HK-2 (cell line): ENCODE measurements at regions not wholly inside any gene's neighbourhood (a gene's known extent, or its start where the extent isn't known, plus 50 kb on each side); places are given as distances from the start of the nearest gene placed in this dataset.
"Not testable (repeated sequence)": the region's sequence is repeated elsewhere in the genome, so short reads cannot be mapped to it uniquely, and the experiment has no call there.

ENCODE experiments used
- DNase-seq: peaks from one replicate; pipeline ENCODE4 v3.0.0-alpha.2; 2018; ENCODE audit not compliant: unreplicated experiment

DNA sequence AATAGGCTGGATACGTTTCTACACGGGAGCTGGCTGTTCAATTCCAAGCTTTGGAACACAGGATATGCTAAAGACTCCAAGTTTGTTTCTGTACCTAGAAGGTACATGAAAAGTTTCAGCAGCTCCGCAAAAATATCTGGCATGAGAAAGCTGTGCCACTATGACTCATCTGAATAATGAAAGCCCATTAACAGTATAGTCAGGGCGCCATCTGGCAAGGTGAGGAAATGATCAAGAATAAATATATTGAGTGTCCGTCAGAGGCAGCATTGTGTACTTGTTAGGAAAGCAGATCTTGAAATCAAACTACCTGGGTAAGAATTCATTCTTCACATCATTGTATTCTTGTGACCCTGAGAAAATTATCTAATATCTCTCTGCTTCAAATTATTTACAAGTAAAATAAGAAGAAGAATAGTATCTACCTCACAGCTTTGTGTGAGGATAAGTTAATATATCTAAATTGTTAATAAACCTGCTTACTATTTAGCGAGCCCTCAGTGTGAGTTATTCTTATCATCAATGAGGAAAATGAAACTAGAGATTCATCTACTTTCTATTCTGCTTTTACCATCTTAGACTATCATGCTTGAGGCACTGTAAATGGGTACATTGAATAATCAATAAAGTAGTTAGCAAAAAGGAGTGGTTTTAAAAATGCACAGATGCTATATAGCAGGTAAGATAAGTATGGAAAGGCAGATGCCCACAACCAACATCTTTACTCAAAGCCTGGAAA is 53.5 kb downstream of the FSCB start:
- no peak for DNase-seq

- DNase-seq, result not testable (repeated sequence)
Observed at GRCh38 chr14:44450232-44450631, 56.9 kb downstream of the FSCB start.

GRCh38 chr14:44449680-44450079 is 57.4 kb downstream of the FSCB start:
- DNase-seq, result no peak

- DNase-seq, result no peak
Observed at GRCh38 chr14:44448951-44449358, 58.1 kb downstream of the FSCB start.

GRCh38 chr14:44446965-44447364 is 60.1 kb downstream of the FSCB start:
- DNase-seq, result no peak

DNA sequence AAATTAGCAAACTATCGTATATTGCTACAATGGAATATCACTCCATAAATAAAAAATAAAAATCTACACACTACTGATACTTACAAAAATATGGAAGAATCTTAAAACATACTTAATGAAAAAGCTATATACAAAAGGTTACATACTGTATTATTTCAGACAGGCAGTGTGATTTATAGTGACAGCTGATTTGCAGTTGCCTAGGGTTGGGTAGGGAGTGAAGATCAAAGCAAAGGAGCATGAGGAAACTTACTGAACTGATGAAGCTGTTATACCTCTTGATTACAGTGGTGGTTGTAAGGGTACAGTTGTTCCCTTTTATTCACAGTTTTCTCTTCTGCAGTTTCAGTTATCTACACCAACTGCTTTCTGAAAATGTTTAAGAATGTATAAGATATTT is 62.6 kb downstream of the FSCB start:
- DNase-seq, result no peak

- DNase-seq, result no peak
Observed at GRCh38 chr14:44438936-44439335, 68.1 kb downstream of the FSCB start.

DNA sequence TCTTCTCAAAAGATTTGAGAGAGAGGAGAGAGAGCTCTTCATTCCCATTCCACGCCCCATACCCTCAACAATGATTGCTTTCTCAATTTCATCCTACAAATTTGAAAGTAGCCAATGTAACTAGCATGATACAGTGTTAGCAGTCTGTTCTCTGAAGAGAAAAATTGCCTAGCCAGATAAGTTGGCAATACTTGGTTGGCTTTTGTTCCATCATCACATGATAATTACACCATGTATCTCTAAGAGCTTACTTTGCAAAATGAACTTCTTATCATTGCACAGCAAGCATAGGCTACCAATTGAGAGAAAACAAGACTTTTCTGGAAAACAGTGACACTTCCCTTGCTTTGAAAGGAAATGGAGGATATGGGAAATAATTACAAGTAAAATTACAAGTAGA is 68.9 kb downstream of the FSCB start:
- no peak for DNase-seq

DNA sequence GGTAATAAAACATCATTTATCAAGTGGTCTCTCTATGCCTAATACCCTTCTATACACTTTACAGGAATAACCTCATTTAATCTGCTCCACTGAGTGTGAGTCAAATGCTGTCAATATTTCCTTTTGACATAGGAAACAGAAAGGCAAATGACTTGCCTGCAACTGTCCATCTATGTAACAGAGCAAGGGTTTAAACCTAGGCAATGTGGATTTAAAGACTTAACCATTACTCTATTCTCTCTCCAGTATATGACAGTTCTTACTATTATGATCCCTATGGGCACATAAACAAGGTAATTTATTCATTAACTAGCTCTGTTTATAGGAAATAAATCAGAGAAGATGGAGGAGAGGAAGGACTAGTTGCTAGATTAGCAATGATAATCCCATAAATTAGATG is 70.6 kb downstream of the FSCB start:
- DNase-seq, result no peak

DNA sequence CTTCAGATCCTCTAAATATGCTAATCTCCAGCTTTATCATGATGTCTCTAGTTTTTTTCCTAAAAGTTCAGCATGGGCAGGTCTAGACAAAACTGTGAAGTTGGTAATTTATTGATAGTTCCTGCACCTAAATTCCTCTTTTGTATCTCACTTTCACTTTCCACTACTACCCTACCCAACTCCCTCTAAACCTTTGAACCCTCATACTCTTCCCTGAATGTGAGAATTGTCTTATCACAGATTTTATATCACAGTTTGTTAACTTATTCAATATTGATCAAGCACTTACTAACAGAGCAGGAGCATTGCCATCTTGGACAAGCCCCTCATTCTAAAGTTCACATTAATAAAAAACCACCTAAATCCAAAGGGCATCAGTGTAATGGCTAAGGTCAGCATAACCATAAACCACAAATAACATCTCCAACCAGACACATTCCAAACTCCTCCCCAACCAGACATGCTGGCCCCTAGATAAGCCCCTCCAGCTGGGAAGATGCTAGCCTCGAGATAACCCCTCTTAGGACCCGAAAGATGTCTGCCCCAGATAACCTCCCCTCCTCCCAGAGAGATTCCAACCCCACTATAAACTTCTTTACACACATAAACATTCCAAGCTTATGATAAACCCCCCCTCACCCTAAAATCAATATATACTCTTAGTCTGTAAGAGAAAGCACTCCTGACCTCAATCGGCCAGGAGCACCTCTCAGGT is 78.7 kb downstream of the FSCB start:
- DNase-seq, result no peak

DNA sequence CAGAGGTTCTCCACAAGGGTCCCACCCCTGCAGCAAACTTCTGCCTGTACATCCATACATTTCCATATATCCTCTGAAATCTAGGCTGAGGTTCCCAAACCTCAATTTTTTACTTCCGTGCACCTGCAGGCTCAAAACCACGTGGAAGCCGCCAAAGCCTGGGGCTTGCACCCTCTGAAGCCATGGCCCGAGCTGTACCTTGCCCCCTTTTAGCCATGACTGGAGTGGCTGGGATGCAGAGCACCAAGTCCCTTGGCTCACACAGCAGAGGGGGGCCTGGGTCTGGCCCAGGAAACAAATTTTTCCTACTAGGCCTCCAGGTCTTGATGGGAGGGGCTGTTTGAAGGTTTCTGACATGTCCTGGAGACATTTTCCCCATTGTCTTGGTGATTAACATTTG is 84.4 kb downstream of the FSCB start:
- no peak for DNase-seq

- DNase-seq, result no peak
Observed at GRCh38 chr14:44420226-44420625, 86.9 kb downstream of the FSCB start.

GRCh38 chr14:44418856-44419255 is 88.2 kb downstream of the FSCB start:
- DNase-seq, result no peak

- DNase-seq, result no peak
Observed at GRCh38 chr14:44417809-44418208, 89.3 kb downstream of the FSCB start.

DNA sequence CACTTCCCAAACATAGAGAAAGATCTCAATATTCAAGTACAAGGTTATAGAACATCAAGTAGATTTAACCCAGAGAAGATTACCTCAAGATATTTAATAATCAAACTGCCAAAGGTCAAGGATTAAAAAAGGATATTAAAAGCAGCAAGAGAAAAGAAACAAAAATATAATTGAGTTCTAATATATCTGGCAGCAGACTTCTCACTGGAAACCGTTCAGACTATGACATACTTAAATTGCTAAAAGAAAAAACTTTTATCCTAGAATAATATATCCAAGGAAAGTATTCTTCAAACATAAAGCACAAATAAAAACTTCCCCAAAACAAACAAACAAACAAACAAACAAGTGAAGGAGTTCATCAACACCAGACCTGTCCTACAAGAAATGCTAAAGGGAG is 92.4 kb downstream of the FSCB start:
- DNase-seq, result no peak

DNA sequence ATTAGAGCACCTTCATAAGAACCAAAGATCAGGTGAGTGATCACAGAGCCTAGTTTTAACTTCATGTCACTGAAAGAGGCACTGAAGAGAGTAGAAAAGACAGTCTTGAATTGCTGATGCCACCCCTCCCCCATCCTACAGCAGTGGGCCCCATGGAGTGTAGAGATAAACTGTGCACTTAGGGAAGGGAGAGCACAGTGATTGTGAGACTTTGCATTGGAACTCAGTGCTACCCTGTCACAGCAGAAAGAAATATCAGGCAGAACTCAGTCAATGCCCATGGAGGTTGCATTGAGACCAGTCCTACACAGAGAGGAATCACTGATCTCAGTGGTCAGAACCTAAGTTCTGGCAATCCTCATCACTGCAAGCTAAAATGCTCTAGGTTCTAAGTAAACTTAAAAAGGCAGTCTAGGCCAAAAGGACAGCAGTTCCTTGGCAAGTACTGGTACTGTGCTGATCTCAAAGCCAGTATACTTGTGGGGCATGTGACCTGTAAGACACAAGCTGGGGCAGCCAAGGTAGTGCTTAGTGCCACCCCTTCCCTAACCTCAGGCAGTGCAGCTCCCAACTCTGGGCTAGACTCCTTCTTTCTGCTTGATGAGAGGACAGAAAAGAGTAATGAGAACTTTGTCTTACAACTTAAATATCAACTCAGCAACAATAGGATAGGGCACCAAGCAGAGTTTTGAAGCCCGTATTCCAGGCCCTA is 94.1 kb downstream of the FSCB start:
- DNase-seq, result no peak

GRCh38 chr14:44405011-44405486 is 102.0 kb downstream of the FSCB start:
- no peak for DNase-seq

GRCh38 chr14:44404599-44404998 is 102.5 kb downstream of the FSCB start:
- DNase-seq, result no peak

- DNase-seq, result peak; percentile 4
Observed at GRCh38 chr14:44404036-44404435, 103.0 kb downstream of the FSCB start.

GRCh38 chr14:44403193-44403592 is 103.9 kb downstream of the FSCB start:
- DNase-seq, result no peak

- DNase-seq, result no peak
Observed at GRCh38 chr14:44396226-44396625, 110.9 kb downstream of the FSCB start.

- DNase-seq, result no peak
Observed at GRCh38 chr14:44392984-44393383, 114.1 kb downstream of the FSCB start.

- no peak for DNase-seq
Observed at GRCh38 chr14:44388306-44388705, 118.8 kb downstream of the FSCB start.
